ENCODE measurements at regions not wholly inside any gene's neighbourhood (a gene's known extent, or its start where the extent isn't known, plus 50 kb on each side); places are given as distances from the start of the nearest gene placed in this dataset.

DNA sequence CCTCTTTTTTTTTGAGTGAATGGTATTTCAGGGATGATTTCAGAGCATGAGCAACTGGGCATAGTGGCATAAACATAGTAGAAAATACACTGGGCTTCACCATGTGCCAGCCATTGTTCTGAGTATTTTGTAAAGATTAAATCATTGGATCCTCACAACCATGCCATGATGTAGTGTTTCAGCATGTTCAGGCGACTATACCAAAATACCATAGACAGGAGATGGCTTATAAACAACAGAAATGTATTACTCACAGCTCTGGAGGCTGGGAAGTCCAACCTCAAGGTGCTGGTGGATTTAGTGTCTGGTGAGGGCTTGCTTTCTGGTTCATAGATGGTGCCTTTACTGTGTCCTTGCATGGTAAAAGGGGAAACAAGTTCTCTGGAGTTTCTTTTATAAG lies 101.5 kb upstream of the KL start:
- DNase-seq, result no peak

- no peak for DNase-seq
Measured at GRCh38 chr13:32917504-32917903, 98.7 kb upstream of the KL start.

DNA sequence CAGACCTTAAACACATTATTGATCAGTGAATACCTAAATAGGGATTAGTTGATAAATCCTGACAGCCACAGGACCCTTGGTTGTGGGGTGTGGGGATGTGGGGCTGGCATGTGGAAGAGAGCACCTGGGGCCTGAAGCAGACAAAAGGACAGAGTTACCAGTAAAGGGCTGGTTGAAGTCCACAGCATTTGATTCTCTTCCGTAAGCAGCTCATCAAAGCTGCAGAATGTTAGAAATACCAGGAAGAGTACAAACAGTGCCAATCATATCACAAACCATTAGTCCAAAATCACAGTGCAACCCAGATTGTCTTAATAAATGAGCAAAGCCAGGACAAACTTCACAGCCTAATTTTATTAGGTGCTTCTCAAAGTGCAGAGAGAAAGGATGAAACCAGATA lies 92.5 kb upstream of the KL start:
- no peak for DNase-seq

DNA sequence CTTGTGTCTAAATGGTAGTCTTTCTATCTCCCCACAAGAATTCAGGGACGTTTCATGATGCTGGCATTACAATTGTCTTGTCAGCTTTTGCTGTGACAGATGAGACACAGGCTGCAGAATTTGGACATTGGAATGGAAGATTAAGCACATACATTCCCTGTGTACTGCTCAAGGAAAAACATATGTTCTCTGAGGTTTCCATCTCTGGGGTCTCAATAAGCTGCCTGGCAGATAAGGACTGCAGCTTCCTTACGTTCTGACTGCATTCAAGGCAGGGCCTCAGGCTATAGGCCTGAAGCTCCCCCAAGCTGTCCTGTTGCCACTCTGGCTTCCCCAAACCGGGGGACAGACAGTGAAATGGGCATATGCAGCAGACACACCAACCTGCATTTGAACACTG lies 91.3 kb upstream of the KL start:
- DNase-seq, result no peak

DNA sequence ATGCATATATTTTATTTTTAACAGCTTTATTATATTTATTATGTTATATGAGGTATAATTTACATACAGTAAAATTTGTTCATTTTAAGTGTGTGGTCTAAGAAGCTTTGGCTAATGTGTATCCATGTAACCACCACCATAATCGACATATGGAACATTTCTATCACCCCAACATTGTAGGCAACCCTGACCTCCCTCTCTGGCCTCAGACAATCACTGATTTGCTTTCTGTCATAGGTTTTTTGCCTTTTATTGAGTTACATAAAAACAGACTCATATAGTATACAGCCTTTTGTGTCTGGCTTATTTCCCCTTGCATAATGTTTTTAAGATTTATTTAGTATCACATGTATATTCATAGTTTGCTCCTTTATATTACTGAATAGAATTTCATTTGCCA lies 90.7 kb upstream of the KL start:
- DNase-seq, result no peak

DNA sequence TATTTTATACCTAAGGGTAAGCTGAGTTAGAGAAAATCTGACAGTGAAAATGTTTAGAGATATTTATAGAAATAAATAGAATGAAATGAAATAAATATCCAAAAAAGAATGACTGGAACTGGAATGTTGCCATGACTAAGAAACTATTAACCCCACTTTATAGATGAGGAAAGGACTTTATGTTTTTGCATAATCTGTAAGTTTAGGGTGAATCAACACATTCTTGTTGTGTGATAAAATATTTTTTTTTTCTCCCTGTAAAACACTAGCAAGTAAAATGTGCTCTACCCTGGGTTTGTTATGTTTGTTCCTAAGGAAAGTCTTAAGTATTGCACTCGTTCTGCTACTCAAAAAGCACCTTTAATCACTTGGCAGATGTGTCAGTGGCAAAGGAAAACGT lies 83.8 kb upstream of the KL start:
- no peak for DNase-seq

DNA sequence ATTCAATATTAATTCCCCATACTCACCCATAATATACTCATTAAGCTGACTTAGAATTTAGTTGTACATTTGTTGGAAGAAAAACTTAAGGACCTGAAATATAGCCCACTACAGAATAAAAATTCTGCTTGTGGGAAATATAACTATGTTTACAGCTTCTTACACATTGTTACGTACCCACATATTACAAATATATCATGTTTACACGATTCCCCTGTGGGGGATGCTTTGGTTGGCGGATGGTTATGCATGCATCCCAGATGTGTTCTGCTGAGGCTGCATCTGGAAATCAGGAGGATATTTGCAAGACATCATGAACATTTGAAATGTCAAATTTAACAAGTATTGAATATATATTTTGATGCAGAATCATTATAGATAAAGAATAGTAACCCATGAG lies 79.5 kb upstream of the KL start:
- DNase-seq, result no peak

DNA sequence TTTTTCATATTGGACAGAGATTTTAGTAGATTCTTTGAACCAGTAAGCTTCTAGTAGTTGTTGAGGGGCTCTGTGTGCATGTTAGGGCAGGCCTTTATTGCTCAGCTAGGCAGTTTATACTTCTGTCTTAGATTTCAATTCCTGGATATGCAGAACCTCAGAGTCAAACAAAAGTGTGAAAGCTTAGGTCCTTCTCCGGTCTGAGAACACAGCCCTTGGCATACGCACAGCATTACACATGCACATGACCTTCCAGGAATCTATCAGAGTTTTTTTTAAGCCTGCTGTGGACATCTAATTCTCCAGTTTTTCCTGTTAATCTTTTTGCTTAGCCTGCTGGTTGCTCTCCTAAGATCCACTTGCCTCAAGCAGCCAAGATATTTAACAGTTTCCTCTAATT lies 77.9 kb upstream of the KL start:
- no peak for DNase-seq

DNA sequence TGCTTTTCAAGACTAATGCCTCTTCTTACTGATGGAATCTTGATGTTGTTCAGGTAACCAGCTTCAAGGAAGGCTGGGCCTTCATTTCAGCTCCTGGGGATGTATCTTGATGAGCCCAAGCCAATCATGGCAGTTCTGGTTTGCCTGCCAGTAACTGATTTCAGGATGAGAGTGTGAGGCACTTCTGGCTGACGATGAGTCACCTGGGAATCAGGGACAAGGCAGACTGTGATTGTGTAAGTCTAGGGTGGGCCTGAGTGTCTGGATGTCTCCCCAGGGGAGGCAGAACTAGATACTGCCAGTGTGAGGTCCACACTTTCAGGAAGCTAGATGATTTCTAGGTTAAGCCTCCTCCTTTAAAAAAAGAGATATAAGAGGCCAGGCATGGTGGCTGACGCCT lies 77.3 kb upstream of the KL start:
- DNase-seq, result no peak

DNA sequence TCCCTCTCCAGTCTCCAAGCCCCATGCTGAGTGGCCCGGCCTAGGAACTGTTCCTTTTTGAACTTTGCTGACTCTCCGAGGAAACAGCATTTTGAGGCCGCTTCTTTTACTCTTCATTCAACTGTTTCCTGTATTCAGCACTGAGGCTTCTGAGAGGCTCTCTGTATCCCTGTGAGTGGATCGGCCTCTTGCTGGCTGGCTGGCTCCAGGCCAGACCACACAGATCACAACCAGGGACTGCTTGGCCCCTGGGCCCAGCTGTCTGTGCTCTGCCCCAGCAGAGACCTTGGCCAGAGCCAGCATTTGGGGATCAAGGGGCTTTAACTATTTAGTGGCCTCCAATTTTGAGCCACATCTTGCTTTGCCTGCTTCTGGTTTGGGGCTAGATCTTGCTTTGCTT lies 75.6 kb upstream of the KL start:
- peak; percentile 1 for DNase-seq

GRCh38 chr13:32941368-32941767 lies 74.9 kb upstream of the KL start:
- no peak for DNase-seq

DNA sequence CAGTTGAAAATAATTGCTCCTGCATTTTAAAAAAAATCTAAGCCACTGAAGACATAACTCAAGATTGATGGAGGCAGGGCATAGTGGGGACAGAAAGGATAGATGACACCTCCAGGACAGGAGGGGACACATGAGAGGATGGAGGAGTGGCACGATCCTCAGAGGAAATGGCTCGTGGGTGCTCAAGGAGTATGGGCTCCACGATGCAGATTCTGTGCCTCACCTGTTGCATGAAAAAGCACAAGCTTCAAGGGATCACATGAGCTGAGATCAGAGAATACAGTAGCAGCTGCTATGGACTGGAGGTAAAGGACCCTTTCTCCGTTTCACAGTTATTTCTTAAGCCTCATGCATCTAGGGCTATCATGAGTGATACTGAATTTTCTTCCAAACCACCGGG lies 69.7 kb upstream of the KL start:
- no peak for DNase-seq

DNA sequence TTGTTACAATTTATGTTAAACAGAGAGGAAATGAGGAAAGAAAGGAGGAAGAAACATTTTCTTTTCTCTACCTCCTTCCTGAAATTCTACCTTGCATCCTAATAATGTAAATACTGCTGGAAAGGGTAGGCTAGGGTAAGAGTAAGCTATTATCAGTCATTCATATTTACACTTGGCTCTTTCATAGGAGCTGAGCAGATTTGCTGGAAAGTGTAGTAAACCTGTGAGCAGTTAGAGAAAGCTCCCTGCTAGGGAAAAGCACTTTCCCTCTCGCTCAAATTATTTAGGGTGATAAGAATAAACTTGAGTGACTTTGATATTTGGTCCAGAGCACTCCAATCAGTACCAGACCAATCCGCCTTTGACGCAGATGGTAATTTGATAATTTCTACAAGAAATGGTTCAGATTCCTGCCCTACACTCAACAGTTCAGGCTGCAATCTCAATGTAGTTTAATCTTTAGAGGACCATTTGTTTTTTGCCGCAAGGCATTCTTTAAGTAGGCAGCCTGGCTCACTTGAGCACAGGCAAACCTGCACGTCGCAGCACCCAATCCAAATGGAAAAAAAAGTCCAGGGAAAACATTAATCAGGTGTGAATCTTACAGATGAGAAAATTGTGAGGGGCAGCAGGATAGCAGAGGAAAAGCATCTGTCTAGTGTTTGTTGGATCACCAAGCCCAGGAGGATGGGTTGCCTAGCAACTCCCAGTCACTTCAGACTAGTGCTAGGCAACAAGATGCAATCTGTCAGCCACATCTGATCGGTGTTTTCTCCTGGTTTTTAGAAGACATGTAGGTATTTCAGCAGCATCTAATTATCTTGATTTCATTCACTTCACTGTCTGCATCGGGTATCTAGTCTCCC lies 68.6 kb upstream of the KL start:
- peak; percentile 2 for DNase-seq

DNA sequence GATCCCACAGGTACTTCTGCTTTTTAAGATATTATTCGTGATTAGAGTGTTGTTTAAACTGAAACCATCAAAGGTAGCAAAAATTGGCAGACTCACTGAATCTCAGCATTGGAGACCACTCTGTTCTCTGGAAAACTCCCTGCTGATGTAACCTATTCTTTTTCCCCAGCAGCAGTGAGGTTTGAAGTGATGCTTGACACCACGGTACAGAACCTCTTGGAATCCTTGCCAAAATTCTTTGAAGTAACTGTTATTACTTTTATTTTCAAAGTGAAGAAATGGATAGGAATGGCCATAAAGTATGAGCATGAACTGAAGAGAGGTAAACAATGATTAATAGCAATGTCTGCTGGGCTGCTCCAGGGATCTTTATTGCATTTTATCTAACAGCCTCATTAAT lies 66.4 kb upstream of the KL start:
- DNase-seq, result no peak

DNA sequence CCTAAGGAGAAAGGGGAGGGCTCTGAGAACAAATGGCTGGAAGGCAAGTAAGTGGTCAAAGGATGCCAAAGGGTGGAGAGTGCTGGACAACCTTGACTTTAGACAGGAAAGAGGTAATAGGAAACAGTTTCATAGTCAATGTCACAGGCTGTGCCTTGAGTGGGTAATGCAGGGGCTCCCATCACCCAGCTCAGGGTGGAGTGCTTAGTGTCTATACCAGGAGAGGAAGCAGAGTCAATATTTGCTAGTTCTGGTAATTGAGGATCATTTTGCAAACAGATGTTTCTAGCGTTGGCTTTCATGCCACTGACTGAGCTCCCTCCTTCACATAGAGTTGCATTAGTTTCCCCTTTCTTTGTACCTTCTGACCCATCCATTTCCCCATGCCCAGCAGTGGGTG lies 64.6 kb upstream of the KL start:
- DNase-seq, result peak; percentile 22

DNA sequence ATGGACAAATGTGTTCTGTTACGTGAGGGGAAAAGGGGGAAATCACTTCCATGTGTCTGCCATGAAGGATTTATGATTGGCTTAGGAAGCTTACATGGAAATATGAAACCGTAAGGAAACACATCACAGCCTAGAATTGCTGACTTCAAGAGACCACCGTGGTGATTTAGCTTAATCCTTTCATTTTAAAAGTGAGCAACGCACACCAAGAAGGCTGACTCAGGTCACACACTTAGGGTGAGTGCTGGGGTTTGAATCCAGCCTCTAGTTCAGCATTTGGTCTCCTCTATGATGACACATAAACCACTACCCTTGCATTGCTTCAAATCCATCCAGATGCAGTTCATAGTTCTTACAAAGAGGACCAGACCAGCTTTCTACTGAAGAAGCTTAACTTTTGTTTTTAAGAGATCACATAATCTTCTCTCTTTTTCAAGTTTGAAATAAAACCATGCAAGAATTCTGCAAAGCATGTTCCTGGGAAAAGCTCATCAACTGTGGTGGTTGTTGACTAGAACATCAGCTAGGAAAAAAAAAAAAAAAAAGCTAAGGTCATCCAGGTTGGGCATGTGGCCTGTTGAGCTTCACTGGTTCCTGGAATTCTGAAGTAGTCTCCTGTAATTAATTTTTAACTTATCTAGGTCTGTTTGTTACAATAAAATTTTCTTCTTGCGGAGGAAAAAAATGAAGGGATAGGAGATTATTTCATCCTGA lies 60.2 kb upstream of the KL start:
- DNase-seq, result no peak

DNA sequence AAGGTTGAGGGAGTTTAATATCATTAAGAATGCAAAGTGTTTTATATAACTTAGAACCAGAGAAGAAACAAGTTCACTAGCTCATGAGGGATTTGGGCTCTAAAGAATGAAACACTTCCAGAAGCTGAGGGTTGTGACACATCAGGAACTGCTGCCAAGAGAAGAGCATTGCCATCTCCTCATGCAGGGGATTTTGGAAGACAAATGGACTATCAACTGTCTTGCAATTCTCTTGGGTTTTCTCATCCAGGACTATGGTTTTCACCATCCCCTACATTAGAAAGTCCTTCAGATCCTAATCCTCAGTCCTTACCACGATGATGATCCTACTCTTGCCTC lies 59.7 kb upstream of the KL start:
- no peak for DNase-seq

DNA sequence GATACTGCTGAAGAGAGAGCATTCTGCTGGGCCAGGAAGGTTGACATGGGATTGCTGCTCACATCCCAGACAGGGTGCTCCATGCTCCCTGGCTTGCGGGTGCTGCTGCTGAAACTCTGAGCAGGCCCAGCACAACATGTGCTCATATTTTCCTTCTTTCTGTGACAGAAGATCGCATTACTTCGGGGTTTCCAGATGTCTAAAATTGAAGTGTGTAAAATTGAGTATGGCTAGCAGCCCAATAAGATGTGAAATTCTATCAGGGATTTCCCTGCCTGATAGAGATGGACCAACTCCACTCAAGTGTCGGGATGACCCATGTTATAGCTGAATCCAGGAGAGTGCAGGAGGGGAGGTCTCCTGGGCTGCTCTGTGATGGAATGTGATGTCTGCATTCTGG lies 55.6 kb upstream of the KL start:
- no peak for DNase-seq

DNA sequence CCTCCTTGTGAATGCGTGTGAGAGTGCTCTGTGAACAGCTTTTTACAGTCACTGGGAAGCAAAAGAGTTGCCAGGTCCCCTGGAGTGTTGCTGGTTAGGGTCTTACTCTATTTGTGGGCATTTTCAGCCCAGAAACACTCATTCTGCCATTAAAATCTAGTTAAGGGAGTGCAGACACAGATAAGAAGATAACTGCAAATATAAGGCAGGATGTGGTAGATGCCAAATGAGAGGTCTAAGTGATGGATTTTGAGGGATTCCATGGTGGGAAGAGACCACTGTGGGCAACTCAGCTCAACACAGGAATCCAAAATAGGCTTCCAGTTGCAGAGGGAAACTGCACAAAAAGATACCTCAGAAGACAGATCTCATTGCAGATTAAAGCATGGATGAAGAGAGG lies 54.5 kb upstream of the KL start:
- no peak for DNase-seq

DNA sequence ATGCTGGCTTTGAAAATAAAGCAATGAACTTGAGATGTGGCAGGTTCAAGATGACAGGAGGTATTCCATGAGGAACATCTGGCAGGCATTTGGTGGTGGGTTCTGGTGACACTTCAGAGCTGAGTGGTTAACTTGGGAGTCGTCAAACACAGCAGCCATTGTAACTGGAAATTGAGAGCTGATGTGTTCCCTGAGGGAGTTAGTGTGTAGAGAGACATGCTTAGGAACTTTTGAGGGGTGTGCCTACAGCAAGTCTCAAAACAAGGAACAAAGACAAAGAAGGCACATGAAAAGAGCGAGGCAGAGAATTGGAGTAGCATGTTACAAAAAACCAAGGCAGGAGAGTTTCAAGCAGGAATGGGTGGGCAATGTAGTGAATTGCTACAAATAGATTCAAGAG lies 53.9 kb upstream of the KL start:
- no peak for DNase-seq

DNA sequence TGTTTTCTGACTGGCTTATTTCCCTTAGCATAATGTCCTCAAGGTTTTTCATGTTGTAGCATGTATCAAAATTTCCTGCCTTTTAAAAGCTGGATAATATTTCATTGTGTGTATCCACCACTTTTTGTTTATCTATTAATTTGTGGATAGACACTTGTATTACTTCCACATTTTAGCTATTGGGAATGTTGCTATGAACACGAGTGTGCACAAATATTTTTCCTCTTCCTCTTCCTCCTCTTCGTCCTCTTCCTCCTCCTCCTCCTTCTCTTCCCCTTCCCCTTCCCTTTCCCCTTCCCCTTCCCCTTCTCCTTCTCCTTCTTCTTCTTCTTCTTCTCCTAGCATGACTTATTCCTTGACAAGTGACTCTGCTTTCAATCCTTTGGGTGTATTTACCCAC lies 51.2 kb upstream of the KL start:
- DNase-seq, result no peak
